HEK293 (cell line): ENCODE measurements at regions not wholly inside any gene's neighbourhood (a gene's known extent, or its start where the extent isn't known, plus 50 kb on each side); places are given as distances from the start of the nearest gene placed in this dataset.

ENCODE experiments used
- GFI1B ChIP-seq: fragments of 450-650 bp; formaldehyde crosslinking; IDR thresholded peaks from 2 replicates; pipeline ENCODE4 v1.5.1; 2016; ENCODE audit warnings: missing biosample characterization, missing genetic modification characterization
- REPIN1 ChIP-seq: fragments of 450-650 bp; formaldehyde crosslinking; IDR thresholded peaks from 2 replicates; pipeline ENCODE4 v1.5.1; 2017; ENCODE audit warnings: missing biosample characterization, missing genetic modification characterization, low read depth
- TCF7L2 ChIP-seq: IDR thresholded peaks from 2 replicates; pipeline ENCODE4 v1.6.1; 2011; ENCODE audit warnings: low read depth, mild to moderate bottlenecking, inconsistent platforms, low read length, moderate library complexity, borderline replicate concordance
- ZBTB8A ChIP-seq: fragments of 450-650 bp; formaldehyde crosslinking; IDR thresholded peaks from 2 replicates; pipeline ENCODE4 v1.5.1; 2016; ENCODE audit warnings: missing biosample characterization, missing genetic modification characterization
- ZNF169 ChIP-seq: fragments of 450-650 bp; formaldehyde crosslinking; IDR thresholded peaks from 2 replicates; pipeline ENCODE4 v1.5.1; 2016; ENCODE audit warnings: missing biosample characterization, missing genetic modification characterization
- ZNF184 ChIP-seq: fragments of 450-650 bp; IDR thresholded peaks from 2 replicates; pipeline ENCODE4 v1.5.1; 2018; ENCODE audit warnings: missing biosample characterization, mild to moderate bottlenecking, missing genetic modification characterization
- ZNF354C ChIP-seq: fragments of 450-650 bp; formaldehyde crosslinking; IDR thresholded peaks from 2 replicates; pipeline ENCODE4 v1.5.1; 2016; ENCODE audit warnings: missing biosample characterization, missing genetic modification characterization, low read depth, borderline replicate concordance
- ZNF561 ChIP-seq: fragments of 450-650 bp; IDR thresholded peaks from 2 replicates; pipeline ENCODE4 v1.5.1; 2018; ENCODE audit warnings: missing biosample characterization, missing genetic modification characterization, borderline replicate concordance
- TF ChIP-seq, protein P1 (sequence below): fragments of 450-650 bp; formaldehyde crosslinking; IDR thresholded peaks from 2 replicates; pipeline ENCODE4 v1.5.1; 2016; ENCODE audit warnings: missing biosample characterization, missing genetic modification characterization
- TF ChIP-seq, protein P2 (sequence below): fragments of 450-650 bp; formaldehyde crosslinking; optimal IDR thresholded peaks from 2 replicates; pipeline ENCODE3; 2016; ENCODE audit warnings: missing biosample characterization, mild to moderate bottlenecking, missing genetic modification characterization
- TF ChIP-seq, protein P3 (sequence below): fragments of 450-650 bp; formaldehyde crosslinking; IDR thresholded peaks from 2 replicates; pipeline ENCODE4 v1.5.1; 2016; ENCODE audit warnings: missing biosample characterization, missing genetic modification characterization

- TF ChIP-seq GFI1B (no peak), ZNF184 (no peak), TCF7L2 (no peak), ZNF354C (no peak), ZNF561 (tag by site-specific recombination) (no peak), REPIN1 (tag by site-specific recombination) (no peak), ZNF169 (tag by site-specific recombination) (no peak), ZBTB8A (no peak)
- TF ChIP-seq, protein P1, sequence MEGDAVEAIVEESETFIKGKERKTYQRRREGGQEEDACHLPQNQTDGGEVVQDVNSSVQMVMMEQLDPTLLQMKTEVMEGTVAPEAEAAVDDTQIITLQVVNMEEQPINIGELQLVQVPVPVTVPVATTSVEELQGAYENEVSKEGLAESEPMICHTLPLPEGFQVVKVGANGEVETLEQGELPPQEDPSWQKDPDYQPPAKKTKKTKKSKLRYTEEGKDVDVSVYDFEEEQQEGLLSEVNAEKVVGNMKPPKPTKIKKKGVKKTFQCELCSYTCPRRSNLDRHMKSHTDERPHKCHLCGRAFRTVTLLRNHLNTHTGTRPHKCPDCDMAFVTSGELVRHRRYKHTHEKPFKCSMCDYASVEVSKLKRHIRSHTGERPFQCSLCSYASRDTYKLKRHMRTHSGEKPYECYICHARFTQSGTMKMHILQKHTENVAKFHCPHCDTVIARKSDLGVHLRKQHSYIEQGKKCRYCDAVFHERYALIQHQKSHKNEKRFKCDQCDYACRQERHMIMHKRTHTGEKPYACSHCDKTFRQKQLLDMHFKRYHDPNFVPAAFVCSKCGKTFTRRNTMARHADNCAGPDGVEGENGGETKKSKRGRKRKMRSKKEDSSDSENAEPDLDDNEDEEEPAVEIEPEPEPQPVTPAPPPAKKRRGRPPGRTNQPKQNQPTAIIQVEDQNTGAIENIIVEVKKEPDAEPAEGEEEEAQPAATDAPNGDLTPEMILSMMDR: no peak
- TF ChIP-seq, protein P2, sequence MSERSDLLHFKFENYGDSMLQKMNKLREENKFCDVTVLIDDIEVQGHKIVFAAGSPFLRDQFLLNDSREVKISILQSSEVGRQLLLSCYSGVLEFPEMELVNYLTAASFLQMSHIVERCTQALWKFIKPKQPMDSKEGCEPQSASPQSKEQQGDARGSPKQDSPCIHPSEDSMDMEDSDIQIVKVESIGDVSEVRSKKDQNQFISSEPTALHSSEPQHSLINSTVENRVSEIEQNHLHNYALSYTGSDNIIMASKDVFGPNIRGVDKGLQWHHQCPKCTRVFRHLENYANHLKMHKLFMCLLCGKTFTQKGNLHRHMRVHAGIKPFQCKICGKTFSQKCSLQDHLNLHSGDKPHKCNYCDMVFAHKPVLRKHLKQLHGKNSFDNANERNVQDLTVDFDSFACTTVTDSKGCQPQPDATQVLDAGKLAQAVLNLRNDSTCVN (tag by site-specific recombination): no peak
- TF ChIP-seq, protein P3, sequence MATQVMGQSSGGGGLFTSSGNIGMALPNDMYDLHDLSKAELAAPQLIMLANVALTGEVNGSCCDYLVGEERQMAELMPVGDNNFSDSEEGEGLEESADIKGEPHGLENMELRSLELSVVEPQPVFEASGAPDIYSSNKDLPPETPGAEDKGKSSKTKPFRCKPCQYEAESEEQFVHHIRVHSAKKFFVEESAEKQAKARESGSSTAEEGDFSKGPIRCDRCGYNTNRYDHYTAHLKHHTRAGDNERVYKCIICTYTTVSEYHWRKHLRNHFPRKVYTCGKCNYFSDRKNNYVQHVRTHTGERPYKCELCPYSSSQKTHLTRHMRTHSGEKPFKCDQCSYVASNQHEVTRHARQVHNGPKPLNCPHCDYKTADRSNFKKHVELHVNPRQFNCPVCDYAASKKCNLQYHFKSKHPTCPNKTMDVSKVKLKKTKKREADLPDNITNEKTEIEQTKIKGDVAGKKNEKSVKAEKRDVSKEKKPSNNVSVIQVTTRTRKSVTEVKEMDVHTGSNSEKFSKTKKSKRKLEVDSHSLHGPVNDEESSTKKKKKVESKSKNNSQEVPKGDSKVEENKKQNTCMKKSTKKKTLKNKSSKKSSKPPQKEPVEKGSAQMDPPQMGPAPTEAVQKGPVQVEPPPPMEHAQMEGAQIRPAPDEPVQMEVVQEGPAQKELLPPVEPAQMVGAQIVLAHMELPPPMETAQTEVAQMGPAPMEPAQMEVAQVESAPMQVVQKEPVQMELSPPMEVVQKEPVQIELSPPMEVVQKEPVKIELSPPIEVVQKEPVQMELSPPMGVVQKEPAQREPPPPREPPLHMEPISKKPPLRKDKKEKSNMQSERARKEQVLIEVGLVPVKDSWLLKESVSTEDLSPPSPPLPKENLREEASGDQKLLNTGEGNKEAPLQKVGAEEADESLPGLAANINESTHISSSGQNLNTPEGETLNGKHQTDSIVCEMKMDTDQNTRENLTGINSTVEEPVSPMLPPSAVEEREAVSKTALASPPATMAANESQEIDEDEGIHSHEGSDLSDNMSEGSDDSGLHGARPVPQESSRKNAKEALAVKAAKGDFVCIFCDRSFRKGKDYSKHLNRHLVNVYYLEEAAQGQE (tag by site-specific recombination): no peak
Observed at GRCh38 chr6:164359036-164359435, 944.5 kb downstream of the QKI start.
